Kidney epithelial cell (primary cell): ENCODE measurements at regions not wholly inside any gene's neighbourhood (a gene's known extent, or its start where the extent isn't known, plus 50 kb on each side); places are given as distances from the start of the nearest gene placed in this dataset.

ENCODE experiments used
- DNase-seq: peaks from one replicate; pipeline ENCODE4 v3.0.0-alpha.2; 2010; ENCODE audit warnings: low read depth
- H3K27me3 ChIP-seq: 2 replicates; pipeline ENCODE4 v1.6.0; 2011; ENCODE audit warnings: low read length; ENCODE audit not compliant: control insufficient read depth, insufficient read depth
- H3K36me3 ChIP-seq: 2 replicates; pipeline ENCODE4 v1.5.1; 2011; ENCODE audit warnings: low read length; ENCODE audit not compliant: control insufficient read depth, insufficient read depth
- H3K4me3 ChIP-seq: 2 replicates; pipeline ENCODE4 v1.5.1; 2011; ENCODE audit warnings: low read depth, mild to moderate bottlenecking, control low read depth, low read length
- CTCF ChIP-seq: IDR thresholded peaks from 2 replicates; pipeline ENCODE4 v1.5.1; 2011; ENCODE audit warnings: mild to moderate bottlenecking, moderate library complexity, low read length, control low read depth, inconsistent platforms; ENCODE audit not compliant: insufficient read depth, poor library complexity, severe bottlenecking

DNA sequence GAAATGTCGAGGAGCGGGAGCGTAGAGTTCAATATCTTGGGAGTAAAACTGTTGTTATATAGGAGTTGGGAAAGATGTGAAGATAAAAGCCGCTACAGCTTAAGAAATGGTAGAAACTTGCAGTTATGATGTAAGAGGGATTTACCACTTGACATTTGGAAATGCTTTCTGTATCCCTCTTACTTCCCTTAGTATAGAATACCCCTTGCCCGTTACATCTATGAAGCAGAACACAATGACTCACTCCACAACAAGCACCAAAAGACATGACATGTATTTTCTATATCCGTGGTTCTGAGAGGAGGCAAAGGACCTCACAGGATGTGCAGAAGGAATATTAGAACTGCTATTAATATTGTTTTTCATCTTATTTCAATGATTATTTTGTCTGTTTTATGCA is 254.2 kb upstream of the NR2F2 start:
- no peaks in the 10 kb centered on the region for H3K27me3 ChIP-seq
- no peak for DNase-seq
- no peak overlapping the region for H3K4me3 ChIP-seq
- no peak for TF ChIP-seq CTCF
- H3K36me3 ChIP-seq, result no peaks in the 10 kb centered on the region

GRCh38 chr15:96079041-96079440 is 251.5 kb upstream of the NR2F2 start:
- H3K36me3 ChIP-seq, result no peaks in the 10 kb centered on the region
- H3K27me3 ChIP-seq, result no peaks in the 10 kb centered on the region
- H3K4me3 ChIP-seq, result no peak overlapping the region
- DNase-seq, result no peak
- no peak for TF ChIP-seq CTCF

GRCh38 chr15:96079882-96080281 is 250.6 kb upstream of the NR2F2 start:
- H3K36me3 ChIP-seq, result no peaks in the 10 kb centered on the region
- no peak for TF ChIP-seq CTCF
- no peak for DNase-seq
- H3K4me3 ChIP-seq, result no peak overlapping the region
- H3K27me3 ChIP-seq, result no peaks in the 10 kb centered on the region

- Histone ChIP-seq H3K27me3 (no peaks in the 10 kb centered on the region), H3K4me3 (no peak overlapping the region), H3K36me3 (no peaks in the 10 kb centered on the region)
- no peak for DNase-seq
- TF ChIP-seq CTCF, result no peak
Observed at GRCh38 chr15:96086164-96086563, 244.3 kb upstream of the NR2F2 start.

DNA sequence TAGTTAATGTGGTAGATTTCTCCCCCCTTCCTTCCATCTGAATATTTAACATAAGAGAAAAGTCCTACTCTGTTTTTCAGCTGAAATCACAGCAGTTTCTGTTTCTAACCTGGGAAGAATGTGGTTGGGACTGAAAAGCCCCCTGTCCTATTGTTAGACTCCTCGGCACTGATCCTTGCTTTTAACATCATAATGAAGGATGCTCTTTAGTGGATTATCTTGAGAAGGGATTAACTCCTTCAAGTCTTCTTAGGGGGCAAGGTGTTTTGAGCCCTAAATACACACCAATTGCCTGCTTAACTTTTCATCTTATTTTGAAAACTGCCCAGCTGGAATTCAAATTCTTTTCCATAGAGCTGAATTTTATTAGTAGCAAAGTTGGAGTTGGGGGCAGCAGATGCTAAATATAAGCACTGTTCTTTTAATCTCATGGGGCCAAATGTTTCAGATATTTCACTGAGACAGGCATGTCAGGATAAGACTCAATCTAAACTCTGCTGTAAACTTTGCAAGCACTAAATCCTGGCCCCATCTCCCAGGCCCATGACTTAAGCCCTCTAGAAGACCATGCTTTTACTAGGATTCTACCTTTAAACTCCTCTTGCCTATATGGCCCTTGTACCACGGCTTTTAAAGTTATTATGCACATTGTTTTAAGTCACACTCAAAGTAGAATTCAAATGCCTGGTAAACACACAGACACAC is 243.2 kb upstream of the NR2F2 start:
- no peak for TF ChIP-seq CTCF
- Histone ChIP-seq H3K36me3 (no peaks in the 10 kb centered on the region), H3K27me3 (no peaks in the 10 kb centered on the region), H3K4me3 (no peak overlapping the region)
- DNase-seq, result no peak

- Histone ChIP-seq H3K4me3 (no peak overlapping the region), H3K36me3 (no peaks in the 10 kb centered on the region), H3K27me3 (no peaks in the 10 kb centered on the region)
- no peak for TF ChIP-seq CTCF
- DNase-seq, result no peak
Observed at GRCh38 chr15:96088650-96089049, 241.8 kb upstream of the NR2F2 start.
